OCI-LY3 (cell line): ENCODE measurements at regions not wholly inside any gene's neighbourhood (a gene's known extent, or its start where the extent isn't known, plus 50 kb on each side); places are given as distances from the start of the nearest gene placed in this dataset.
A peak's percentile ranks its signal among the peaks of the same experiment; 100 is the strongest.

Experiments used
- H2AFZ ChIP-seq: fragments of 200-600, 300-600 bp; shearing (Covaris generic); 2 replicates; pipeline ENCODE4 v1.6.0; 2014; ENCODE audit warnings: antibody characterized with exemption, low read depth, low read length
- H3K27ac ChIP-seq: fragments of 200-600, 300-600 bp; sonication (generic); 2 replicates; pipeline ENCODE4 v1.5.1; 2014; ENCODE audit warnings: mild to moderate bottlenecking, low read length, moderate library complexity, mixed read lengths
- H3K27me3 ChIP-seq: fragments of 200-600, 300-600 bp; sonication (generic); 2 replicates; pipeline ENCODE4 v1.6.1; 2014; ENCODE audit warnings: low read depth, low read length, mixed read lengths
- H3K36me3 ChIP-seq: fragments of 200-600, 300-600 bp; sonication (generic); replicated peaks from 2 replicates; pipeline ENCODE3; 2014; ENCODE audit warnings: low read depth, low read length, mixed read lengths
- H3K4me1 ChIP-seq: fragments of 300-600, 200-600 bp; sonication (generic); 2 replicates; pipeline ENCODE4 v1.6.1; 2014; ENCODE audit warnings: low read length, mixed read lengths
- H3K4me2 ChIP-seq: fragments of 200-600, 300-600 bp; sonication (generic); 2 replicates; pipeline ENCODE4 v1.6.1; 2014; ENCODE audit warnings: low read length, mixed read lengths
- H3K4me3 ChIP-seq: fragments of 300-600, 200-600 bp; sonication (generic); 2 replicates; pipeline ENCODE4 v1.5.1; 2014; ENCODE audit warnings: antibody characterized with exemption, mild to moderate bottlenecking, low read length, moderate library complexity
- H3K79me2 ChIP-seq: fragments of 300-600, 200-600 bp; shearing (Covaris generic); 2 replicates; pipeline ENCODE4 v1.6.1; 2014; ENCODE audit warnings: mild to moderate bottlenecking, low read length, mixed read lengths
- H3K9ac ChIP-seq: fragments of 300-600, 200-600 bp; shearing (Covaris generic); 2 replicates; pipeline ENCODE4 v1.6.0; 2014; ENCODE audit warnings: mild to moderate bottlenecking, low read length, moderate library complexity
- H3K9me3 ChIP-seq: fragments of 200-600, 300-600 bp; shearing (Covaris generic); 2 replicates; pipeline ENCODE4 v1.6.1; 2014; ENCODE audit warnings: low read length, mixed read lengths; ENCODE audit not compliant: insufficient read depth
- H4K20me1 ChIP-seq: fragments of 200-600, 300-600 bp; sonication (generic); 2 replicates; pipeline ENCODE4 v1.6.1; 2016; ENCODE audit warnings: low read length, mixed read lengths; ENCODE audit not compliant: insufficient read depth
- EZH2phosphoT487 ChIP-seq: fragments of 200-600 bp; shearing (Covaris generic); IDR thresholded peaks from 2 replicates; pipeline ENCODE4 v1.6.1; 2018; ENCODE audit warnings: antibody characterized with exemption, mixed run types, low read depth
- TF ChIP-seq, protein P1 (sequence below): fragments of 200-600, 300-600 bp; sonication (generic); IDR thresholded peaks from 2 replicates; pipeline ENCODE4 v1.5.1; 2014; ENCODE audit warnings: antibody characterized with exemption, low read length, low read depth

DNA sequence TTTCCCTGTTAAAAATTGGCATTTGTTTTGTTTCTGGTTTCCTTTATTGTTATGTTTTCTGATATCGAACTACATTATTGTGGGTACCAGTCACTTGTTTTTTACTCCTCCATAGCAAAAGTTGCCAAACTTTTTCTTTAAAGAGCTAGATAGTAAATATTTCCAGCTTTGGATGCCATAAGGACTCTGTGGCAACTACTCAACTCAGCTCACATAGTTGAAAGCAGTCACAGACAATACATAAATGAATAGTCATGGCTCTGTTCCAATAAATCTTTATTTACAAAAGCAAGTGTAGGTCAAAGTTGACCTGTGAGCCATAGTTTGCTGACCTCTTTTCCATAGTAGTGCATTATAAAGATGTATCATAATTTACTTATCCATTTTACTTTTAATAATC is 305.0 kb downstream of the RASEF start:
- TF ChIP-seq, protein P1, sequence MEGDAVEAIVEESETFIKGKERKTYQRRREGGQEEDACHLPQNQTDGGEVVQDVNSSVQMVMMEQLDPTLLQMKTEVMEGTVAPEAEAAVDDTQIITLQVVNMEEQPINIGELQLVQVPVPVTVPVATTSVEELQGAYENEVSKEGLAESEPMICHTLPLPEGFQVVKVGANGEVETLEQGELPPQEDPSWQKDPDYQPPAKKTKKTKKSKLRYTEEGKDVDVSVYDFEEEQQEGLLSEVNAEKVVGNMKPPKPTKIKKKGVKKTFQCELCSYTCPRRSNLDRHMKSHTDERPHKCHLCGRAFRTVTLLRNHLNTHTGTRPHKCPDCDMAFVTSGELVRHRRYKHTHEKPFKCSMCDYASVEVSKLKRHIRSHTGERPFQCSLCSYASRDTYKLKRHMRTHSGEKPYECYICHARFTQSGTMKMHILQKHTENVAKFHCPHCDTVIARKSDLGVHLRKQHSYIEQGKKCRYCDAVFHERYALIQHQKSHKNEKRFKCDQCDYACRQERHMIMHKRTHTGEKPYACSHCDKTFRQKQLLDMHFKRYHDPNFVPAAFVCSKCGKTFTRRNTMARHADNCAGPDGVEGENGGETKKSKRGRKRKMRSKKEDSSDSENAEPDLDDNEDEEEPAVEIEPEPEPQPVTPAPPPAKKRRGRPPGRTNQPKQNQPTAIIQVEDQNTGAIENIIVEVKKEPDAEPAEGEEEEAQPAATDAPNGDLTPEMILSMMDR: no peak
- no peak for TF ChIP-seq EZH2phosphoT487
- H3K36me3 ChIP-seq: no peaks in the 10 kb centered on the region
- H3K9me3 ChIP-seq: no peaks in the 10 kb centered on the region
- H3K9ac ChIP-seq: no peak overlapping the region
- no peaks in the 10 kb centered on the region for H3K79me2 ChIP-seq
- no peak overlapping the region for H3K4me2 ChIP-seq
- H3K4me3 ChIP-seq: no peak overlapping the region
- H2AFZ ChIP-seq: no peak overlapping the region
- no peaks in the 10 kb centered on the region for H4K20me1 ChIP-seq
- H3K4me1 ChIP-seq: peaks cover 7% of the 10 kb centered on the region; the same call in 1 of the 2 replicates
- H3K27ac ChIP-seq: no peak overlapping the region
- no peaks in the 10 kb centered on the region for H3K27me3 ChIP-seq

DNA sequence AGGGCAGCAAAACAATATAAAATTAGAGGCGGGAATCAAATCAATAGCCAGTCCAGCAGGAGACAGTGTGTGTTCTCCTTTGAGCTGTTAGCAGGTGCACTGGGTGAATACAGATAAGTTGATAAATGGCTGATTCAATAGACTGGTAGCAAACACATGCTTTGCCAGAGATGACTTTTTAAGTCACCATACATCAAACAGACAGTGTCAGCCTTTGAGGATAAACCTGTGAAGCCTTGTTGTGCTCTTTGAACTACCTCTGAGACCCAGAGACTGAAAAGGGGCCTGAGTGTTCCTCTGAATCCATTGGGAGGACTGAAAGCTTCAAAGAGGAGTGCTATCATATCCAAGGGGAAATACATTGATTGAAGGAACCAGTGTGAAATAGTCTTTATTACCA is 301.9 kb downstream of the RASEF start:
- Histone ChIP-seq H4K20me1 (no peaks in the 10 kb centered on the region), H3K9me3 (no peaks in the 10 kb centered on the region), H2AFZ (no peak overlapping the region), H3K4me2 (no peak overlapping the region), H3K4me1 (peaks cover 7% of the 10 kb centered on the region; the same call in 1 of the 2 replicates), H3K27me3 (no peaks in the 10 kb centered on the region), H3K79me2 (no peaks in the 10 kb centered on the region), H3K9ac (no peak overlapping the region), H3K36me3 (no peaks in the 10 kb centered on the region), H3K4me3 (no peak overlapping the region), H3K27ac (no peak overlapping the region)
- TF ChIP-seq, protein P1: no peak
- no peak for TF ChIP-seq EZH2phosphoT487

DNA sequence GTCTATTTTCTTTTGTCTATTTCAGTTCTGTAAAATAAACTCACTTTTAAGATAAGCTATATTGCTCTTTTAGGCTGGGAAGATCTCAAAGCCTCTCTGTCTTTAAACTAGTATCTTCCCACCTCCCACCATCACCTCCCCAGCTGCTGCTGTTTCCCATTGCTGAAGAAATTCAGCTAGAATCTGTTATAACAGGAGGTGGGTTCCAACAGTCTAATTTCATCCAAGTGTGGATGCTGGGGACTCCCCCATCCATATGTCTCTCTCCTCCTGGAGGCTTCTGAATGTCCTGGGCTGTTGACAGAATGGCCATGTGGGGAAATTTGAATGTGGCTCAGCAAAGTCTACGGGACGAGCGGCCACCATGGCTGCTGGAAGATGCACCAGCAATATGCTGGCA is 301.0 kb downstream of the RASEF start:
- Histone ChIP-seq H3K4me1 (peaks cover 7% of the 10 kb centered on the region; the same call in 1 of the 2 replicates), H2AFZ (no peak overlapping the region), H3K27ac (no peak overlapping the region), H3K27me3 (no peaks in the 10 kb centered on the region), H3K36me3 (no peaks in the 10 kb centered on the region), H3K9ac (no peak overlapping the region), H3K4me3 (no peak overlapping the region), H3K79me2 (no peaks in the 10 kb centered on the region), H3K9me3 (no peaks in the 10 kb centered on the region), H4K20me1 (no peaks in the 10 kb centered on the region), H3K4me2 (no peak overlapping the region)
- TF ChIP-seq EZH2phosphoT487: no peak
- TF ChIP-seq, protein P1: no peak

DNA sequence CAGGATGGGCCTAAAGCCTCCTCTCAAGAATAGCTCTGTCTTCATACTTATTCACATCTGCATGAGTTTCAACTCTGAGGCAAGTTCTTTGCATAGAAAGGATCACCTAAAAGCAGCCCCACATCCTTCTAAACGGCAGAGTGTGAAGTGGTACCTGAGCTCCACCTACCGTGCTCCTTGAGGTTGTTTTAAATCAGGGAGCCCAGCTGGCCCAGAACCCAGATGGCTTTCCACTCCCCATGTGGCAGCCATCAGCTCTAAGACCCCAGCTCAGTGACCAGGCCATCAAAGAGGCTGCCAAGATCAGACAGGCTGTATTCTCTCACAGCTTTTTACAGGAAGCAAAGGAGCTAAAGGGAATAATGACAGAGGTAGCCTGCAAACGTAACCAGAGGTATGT is 299.3 kb downstream of the RASEF start:
- H3K9ac ChIP-seq: no peak overlapping the region
- H3K9me3 ChIP-seq: no peaks in the 10 kb centered on the region
- no peaks in the 10 kb centered on the region for H3K79me2 ChIP-seq
- no peak overlapping the region for H3K4me3 ChIP-seq
- peaks cover 7% of the 10 kb centered on the region; the same call in 1 of the 2 replicates for H3K4me1 ChIP-seq
- H3K27ac ChIP-seq: no peak overlapping the region
- no peak overlapping the region for H2AFZ ChIP-seq
- no peaks in the 10 kb centered on the region for H4K20me1 ChIP-seq
- no peaks in the 10 kb centered on the region for H3K36me3 ChIP-seq
- TF ChIP-seq, protein P1: peak; percentile 55
- TF ChIP-seq EZH2phosphoT487: no peak
- no peaks in the 10 kb centered on the region for H3K27me3 ChIP-seq
- no peak overlapping the region for H3K4me2 ChIP-seq
